PC-3 (cell line): ENCODE measurements at regions not wholly inside any gene's neighbourhood (a gene's known extent, or its start where the extent isn't known, plus 50 kb on each side); places are given as distances from the start of the nearest gene placed in this dataset.

Experiments
- ATAC-seq: fragments of 200-7000 bp; cut with Tn5 transposase; 2 replicates; pipeline ENCODE4 v1.9.1; 2020; ENCODE audit warnings: mild to moderate bottlenecking, moderate library complexity
- BruUV-seq: library from RNA; stranded (reverse); fragments of 400-500 nt; replicated peaks from 2 replicates; lab custom pipeline; 2021; lab: Mats Ljungman, UMichigan
- CTCF ChIA-PET: fragments of 300-600 bp; sonication (Branson Sonifier 250); formaldehyde crosslinking; loops from one replicate; lab custom pipeline; 2022; ENCODE audit warnings: antibody characterized with exemption; lab: Charles Lee
- POLR2A ChIA-PET: fragments of 300-600 bp; sonication (Branson Sonifier 250); formaldehyde crosslinking; loops from one replicate; lab custom pipeline; 2022; ENCODE audit warnings: antibody characterized with exemption; ENCODE audit not compliant: unreplicated experiment; lab: Charles Lee
- DNase-seq: peaks from one replicate; pipeline ENCODE4 v3.0.0-alpha.2; 2015
- H2AFZ ChIP-seq: fragments of 300-600 bp; sonication (generic); 2 replicates; pipeline ENCODE4 v1.6.0; 2016; ENCODE audit warnings: antibody characterized with exemption, low read length
- H3F3A ChIP-seq: fragments of 300-600 bp; sonication (generic); one replicate; pipeline ENCODE4 v1.6.0; 2017; ENCODE audit warnings: antibody characterized with exemption, low read length, control low read depth, mild to moderate bottlenecking; ENCODE audit not compliant: unreplicated experiment
- H3K27ac ChIP-seq: fragments of 300-600 bp; sonication (generic); 2 replicates; pipeline ENCODE4 v1.5.1; 2016; ENCODE audit warnings: mild to moderate bottlenecking, low read length
- H3K27me3 ChIP-seq: fragments of 300-600 bp; sonication (generic); 2 replicates; pipeline ENCODE4 v1.6.1; 2016; ENCODE audit warnings: low read length, mixed read lengths
- H3K36me3 ChIP-seq: fragments of 300-600 bp; sonication (generic); 2 replicates; pipeline ENCODE4 v1.6.1; 2016; ENCODE audit warnings: low read depth, mixed run types, low read length, mixed read lengths
- H3K4me1 ChIP-seq: fragments of 300-600 bp; sonication (generic); 2 replicates; pipeline ENCODE4 v1.5.1; 2016; ENCODE audit warnings: low read length; ENCODE audit not compliant: insufficient read depth
- H3K4me2 ChIP-seq: fragments of 300-600 bp; sonication (generic); 2 replicates; pipeline ENCODE4 v1.6.0; 2016; ENCODE audit warnings: low read length
- H3K4me3 ChIP-seq: fragments of 300-600 bp; sonication (generic); 2 replicates; pipeline ENCODE4 v1.5.1; 2016; ENCODE audit warnings: mild to moderate bottlenecking, low read length, mixed read lengths
- H3K79me2 ChIP-seq: fragments of 300-600 bp; sonication (generic); 2 replicates; pipeline ENCODE4 v1.6.1; 2017; ENCODE audit warnings: low read length, mixed read lengths
- H3K9ac ChIP-seq: fragments of 300-600 bp; sonication (generic); 2 replicates; pipeline ENCODE4 v1.6.0; 2016; ENCODE audit warnings: mild to moderate bottlenecking, low read length
- H3K9me2 ChIP-seq: fragments of 300-600 bp; sonication (generic); replicated peaks from 2 replicates; pipeline ENCODE4 v1.6.1; 2016; ENCODE audit warnings: mixed run types, low read length, mixed read lengths
- H3K9me3 ChIP-seq: fragments of 300-600 bp; sonication (generic); 2 replicates; pipeline ENCODE4 v1.6.1; 2016; ENCODE audit warnings: low read length, mixed read lengths
- H4K20me1 ChIP-seq: fragments of 300-600 bp; sonication (generic); 2 replicates; pipeline ENCODE4 v1.6.1; 2016; ENCODE audit warnings: low read length, mixed read lengths
- CTCF ChIP-seq: fragments of 300-600 bp; sonication (generic); conservative IDR thresholded peaks from 2 replicates; pipeline ENCODE4 v1.5.1; 2017; ENCODE audit warnings: antibody characterized with exemption, low read depth, mild to moderate bottlenecking, low read length
- EZH2 ChIP-seq: fragments of 300-600 bp; sonication (generic); IDR thresholded peaks from one replicate; pipeline ENCODE4 v1.6.1; 2017; ENCODE audit warnings: antibody characterized with exemption, mild to moderate bottlenecking, low read length; ENCODE audit not compliant: unreplicated experiment
- EZH2phosphoT487 ChIP-seq: fragments of 300-600 bp; sonication (generic); IDR thresholded peaks from 2 replicates; pipeline ENCODE4 v1.6.1; 2018; ENCODE audit warnings: mild to moderate bottlenecking, antibody characterized with exemption, low read length, borderline replicate concordance
- intact Hi-C: fragments of 100-400 bp; cut with micrococcal nuclease; formaldehyde crosslinking; loops from 2 replicates; pipeline ENCODE4 v1.9.0; 2023

- DNase-seq (no peak), ATAC-seq (no peak)
- no TSS peak for BruUV-seq
- intact Hi-C loops = no loop called here
- Histone ChIP-seq H3K4me3 (no peak overlapping the region), H4K20me1 (no peaks in the 10 kb centered on the region), H3K9me2 (peaks cover 5% of the 10 kb centered on the region; the same call in 1 of the 2 replicates), H3K4me2 (no peak overlapping the region), H3K27ac (no peak overlapping the region), H3K36me3 (no peaks in the 10 kb centered on the region), H3K9ac (no peak overlapping the region), H3F3A (no peaks in the 10 kb centered on the region), H3K9me3 (no peaks in the 10 kb centered on the region), H2AFZ (no peak overlapping the region), H3K27me3 (no peaks in the 10 kb centered on the region), H3K4me1 (peaks cover 13% of the 10 kb centered on the region), H3K79me2 (no peaks in the 10 kb centered on the region)
- TF ChIP-seq EZH2 (no peak), EZH2phosphoT487 (no peak), CTCF (no peak)
- POLR2A ChIA-PET = no interaction called here
- CTCF ChIA-PET = no interaction called here
These were observed 128.6 kb downstream of the ZFP36L2 start for GRCh38 chr2:43097644-43098408.

- TF ChIP-seq CTCF (no peak), EZH2phosphoT487 (no peak), EZH2 (no peak)
- CTCF ChIA-PET = no interaction called here
- H3K79me2 ChIP-seq = no peaks in the 10 kb centered on the region
These were observed 130.7 kb downstream of the ZFP36L2 start for GRCh38 chr2:43095533-43096295.

More at GRCh38 chr2:43095533-43096295, 130.7 kb downstream of the ZFP36L2 start:
- no TSS peak for BruUV-seq
- Histone ChIP-seq H3K27ac (no peak overlapping the region), H3K27me3 (no peaks in the 10 kb centered on the region), H3K9me2 (peaks cover 5% of the 10 kb centered on the region; the same call in 1 of the 2 replicates), H3K4me2 (no peak overlapping the region), H3K9me3 (no peaks in the 10 kb centered on the region), H3K4me1 (peaks cover 3% of the 10 kb centered on the region; the same call in 1 of the 2 replicates), H3K4me3 (no peak overlapping the region), H4K20me1 (no peaks in the 10 kb centered on the region), H3K36me3 (no peaks in the 10 kb centered on the region), H3K9ac (no peak overlapping the region), H2AFZ (no peak overlapping the region), H3F3A (no peaks in the 10 kb centered on the region)
- no peak for ATAC-seq
- intact Hi-C loops = no loop called here
- no peak for DNase-seq
- POLR2A ChIA-PET = no interaction called here
